HUDEP-2 (cell line): ENCODE measurements at regions not wholly inside any gene's neighbourhood (a gene's known extent, or its start where the extent isn't known, plus 50 kb on each side); places are given as distances from the start of the nearest gene placed in this dataset.

Source experiments
- DNase-seq, 76 experiments: peaks; one replicate each; lab custom pipeline; 2025; ENCODE audit not compliant: unreplicated experiment in 76 of 76; lab: John Stamatoyannopoulos, UW

GRCh38 chr11:32315121-32315520, 120.2 kb downstream of the WT1 start:
- DNase-seq = peak in 2 of 76 experiments; percentile 3 to 13

GRCh38 chr11:32316232-32316631, 119.1 kb downstream of the WT1 start:
- DNase-seq = no peak

- DNase-seq = peak in 1 of 76 experiments; percentile 3
These were observed 118.3 kb downstream of the WT1 start for GRCh38 chr11:32316858-32317642.

DNA sequence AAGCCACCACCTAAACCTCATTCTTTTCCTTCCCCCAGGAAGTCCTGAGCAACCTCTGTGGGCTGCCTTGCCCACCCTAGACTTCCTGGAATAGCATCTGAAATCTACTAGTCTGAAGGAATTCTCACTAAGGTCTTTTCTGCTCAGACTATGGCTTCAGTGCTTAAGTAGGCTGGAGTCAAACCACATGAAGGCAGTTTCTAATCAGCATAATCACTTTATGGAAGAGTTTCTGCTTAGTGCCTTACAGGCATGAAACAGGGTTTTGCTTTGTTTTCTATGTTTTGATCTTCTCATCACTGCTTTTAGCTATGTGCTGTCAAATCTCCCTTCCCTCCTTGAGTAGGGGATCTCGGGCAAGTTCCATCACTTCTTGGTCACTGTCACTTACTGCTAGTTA, 117.7 kb downstream of the WT1 start:
- no peak for DNase-seq

DNA sequence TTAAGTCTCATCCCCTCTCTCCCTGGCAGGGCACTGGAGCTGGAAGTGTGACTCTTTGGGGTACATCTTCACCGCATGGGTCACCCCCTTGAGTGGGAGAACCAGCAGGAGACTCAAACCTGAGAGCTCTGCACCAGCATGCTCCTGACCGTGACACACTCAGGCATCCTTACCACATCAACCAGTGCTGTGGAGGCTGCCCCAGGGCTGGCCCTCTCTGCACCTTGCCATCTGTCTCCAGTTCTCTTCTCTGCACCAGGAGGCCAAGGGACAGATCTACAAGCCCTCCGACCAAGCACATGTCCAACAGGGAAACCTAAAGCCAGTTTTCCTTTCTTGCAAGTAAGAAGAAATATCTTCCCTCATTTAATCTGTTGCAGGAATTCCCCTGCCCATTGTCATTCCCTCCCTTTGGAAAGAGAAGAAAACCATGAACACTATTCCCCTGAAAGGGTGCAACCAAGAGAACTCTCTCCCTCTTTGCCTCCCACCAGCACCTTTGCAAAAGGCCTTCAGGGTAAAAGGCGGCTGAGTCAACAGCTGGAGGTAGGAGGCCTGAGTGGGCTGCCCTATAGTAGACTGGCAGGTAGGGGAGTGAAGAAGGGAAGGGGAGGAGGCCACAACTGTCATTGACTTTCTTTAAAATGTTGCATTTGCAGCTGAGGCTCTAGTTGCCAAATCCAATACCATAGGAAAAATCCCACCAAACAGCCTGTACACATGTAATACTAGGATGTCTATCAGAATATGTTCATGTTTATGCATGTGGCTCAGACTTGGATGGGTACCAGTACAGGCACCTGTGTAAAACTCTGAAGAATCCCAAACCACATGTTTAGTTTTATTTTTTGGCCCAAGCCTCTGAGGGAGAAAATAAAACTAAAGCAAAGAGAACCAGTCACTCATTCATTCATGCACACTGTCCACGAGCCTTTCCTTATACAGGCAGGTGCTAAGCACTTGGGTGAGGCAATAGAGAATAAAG, 117.0 kb downstream of the WT1 start:
- no peak for DNase-seq

GRCh38 chr11:32323814-32324130, 111.6 kb downstream of the WT1 start:
- DNase-seq = no peak

DNA sequence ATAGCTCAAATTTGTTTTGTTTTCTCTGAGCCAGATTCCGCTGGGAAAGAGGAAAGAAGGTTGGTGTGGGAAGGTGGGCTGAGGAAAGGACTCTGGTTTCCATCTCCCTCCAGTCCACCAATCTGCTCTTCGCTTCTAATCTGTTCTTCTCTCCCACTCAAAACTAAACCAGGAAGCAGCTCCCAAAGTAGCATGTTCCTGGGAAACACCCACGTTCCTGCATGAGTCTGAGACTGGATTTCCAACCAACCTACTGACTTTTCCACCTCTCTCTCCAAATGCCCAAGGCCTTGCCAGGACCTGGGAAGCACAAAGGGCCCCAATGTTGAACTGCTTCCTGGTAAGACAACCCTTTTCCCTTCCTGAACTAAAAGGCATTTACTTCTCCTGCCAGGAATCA, 110.2 kb downstream of the WT1 start:
- DNase-seq = no peak

- DNase-seq = no peak
These were observed 109.6 kb downstream of the WT1 start for GRCh38 chr11:32325725-32326124.

DNA sequence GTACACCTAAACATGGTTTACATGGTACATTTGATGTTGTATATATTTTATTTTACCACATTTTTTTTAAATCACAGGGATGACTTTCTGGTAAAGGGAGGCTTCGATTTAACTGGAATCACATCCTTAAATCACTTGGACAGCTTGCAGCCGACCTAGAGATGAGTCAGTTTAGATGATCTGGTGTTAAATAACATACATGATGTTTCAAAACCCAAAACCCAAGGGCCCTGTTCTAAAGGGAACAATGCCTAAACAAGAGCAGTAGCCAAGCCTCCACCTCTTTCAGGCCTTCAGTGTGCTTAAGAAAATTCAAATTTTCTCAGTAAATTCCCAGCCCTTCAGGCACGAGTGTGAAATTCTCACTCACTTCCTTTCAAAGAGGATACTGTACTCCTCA, 108.8 kb downstream of the WT1 start:
- DNase-seq = no peak

GRCh38 chr11:32328392-32328791, 106.9 kb downstream of the WT1 start:
- no peak for DNase-seq

- no peak for DNase-seq
These were observed 104.2 kb downstream of the WT1 start for GRCh38 chr11:32331098-32331497.

- DNase-seq = no peak
These were observed 103.5 kb downstream of the WT1 start for GRCh38 chr11:32331792-32332191.

- no peak for DNase-seq
These were observed 102.4 kb downstream of the WT1 start for GRCh38 chr11:32332990-32333319.

DNA sequence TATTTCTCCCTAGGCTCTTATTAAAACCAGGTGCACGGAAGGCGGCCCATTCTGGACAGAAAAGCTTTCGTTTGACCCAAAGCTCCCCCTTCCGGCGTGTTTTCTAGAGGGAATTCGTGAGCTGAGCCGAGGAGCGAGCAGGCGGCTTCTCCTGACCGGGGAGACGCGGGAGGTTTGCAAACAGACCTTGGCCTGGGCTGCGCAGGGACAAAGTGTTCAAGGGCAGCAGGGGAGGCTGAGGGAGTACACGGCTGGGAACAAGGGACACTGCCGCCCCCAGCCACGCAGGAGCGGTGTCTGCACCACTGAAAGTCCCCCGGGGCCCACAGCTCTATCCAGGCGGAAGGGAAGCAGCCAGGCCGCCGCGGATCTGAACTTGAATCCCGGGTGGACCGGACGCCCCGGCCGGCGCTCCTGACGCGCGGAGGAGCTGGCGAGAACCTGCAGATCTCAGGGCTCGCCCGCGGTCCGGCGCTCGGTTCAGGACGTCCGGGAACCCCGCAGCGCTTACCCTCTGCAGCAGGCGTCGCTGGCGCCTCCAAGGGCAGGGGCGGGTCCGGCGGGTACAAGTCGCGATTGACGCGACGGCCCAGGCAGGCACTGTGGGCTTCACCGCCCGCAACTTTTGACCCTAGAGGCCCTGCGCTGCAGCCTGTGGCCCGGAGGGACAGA, 101.9 kb downstream of the WT1 start:
- peak in 19 of 76 experiments; percentile 3 to 40 (median 18) for DNase-seq

DNA sequence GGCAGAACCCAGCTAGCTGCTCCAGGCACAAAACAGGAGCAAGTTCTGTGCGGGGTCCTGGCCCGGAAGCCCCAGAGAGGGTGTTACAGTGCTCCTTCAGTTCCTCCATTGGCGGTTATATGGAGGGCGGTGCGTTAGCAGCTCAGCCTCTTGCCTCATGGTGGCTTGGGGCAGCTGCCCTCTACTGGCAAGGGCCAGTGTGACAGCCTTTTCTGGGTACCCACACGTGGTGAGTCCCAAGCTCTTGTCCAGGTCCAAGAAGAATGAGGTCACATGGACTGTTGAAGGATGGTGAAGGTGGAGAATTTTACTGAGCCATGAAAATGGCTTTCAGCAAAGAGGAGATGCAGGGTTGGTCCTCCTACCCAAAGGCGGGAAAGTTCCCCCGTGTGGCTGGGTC, 100.5 kb downstream of the WT1 start:
- peak in 49 of 76 experiments; percentile 3 to 46 (median 21) for DNase-seq
